ENCODE measurements at regions not wholly inside any gene's neighbourhood (a gene's known extent, or its start where the extent isn't known, plus 50 kb on each side); places are given as distances from the start of the nearest gene placed in this dataset.

GRCh38 chr5:98455665-98456064 is 317.8 kb upstream of the RGMB start:
- DNase-seq (ENCODE audit: low spot score): no peak
- ATAC-seq (ENCODE audit: low FRiP score): no peak
- TF ChIP-seq, protein P1, sequence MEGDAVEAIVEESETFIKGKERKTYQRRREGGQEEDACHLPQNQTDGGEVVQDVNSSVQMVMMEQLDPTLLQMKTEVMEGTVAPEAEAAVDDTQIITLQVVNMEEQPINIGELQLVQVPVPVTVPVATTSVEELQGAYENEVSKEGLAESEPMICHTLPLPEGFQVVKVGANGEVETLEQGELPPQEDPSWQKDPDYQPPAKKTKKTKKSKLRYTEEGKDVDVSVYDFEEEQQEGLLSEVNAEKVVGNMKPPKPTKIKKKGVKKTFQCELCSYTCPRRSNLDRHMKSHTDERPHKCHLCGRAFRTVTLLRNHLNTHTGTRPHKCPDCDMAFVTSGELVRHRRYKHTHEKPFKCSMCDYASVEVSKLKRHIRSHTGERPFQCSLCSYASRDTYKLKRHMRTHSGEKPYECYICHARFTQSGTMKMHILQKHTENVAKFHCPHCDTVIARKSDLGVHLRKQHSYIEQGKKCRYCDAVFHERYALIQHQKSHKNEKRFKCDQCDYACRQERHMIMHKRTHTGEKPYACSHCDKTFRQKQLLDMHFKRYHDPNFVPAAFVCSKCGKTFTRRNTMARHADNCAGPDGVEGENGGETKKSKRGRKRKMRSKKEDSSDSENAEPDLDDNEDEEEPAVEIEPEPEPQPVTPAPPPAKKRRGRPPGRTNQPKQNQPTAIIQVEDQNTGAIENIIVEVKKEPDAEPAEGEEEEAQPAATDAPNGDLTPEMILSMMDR (IDR thresholded peaks at IDR 0.05): no peak

DNA sequence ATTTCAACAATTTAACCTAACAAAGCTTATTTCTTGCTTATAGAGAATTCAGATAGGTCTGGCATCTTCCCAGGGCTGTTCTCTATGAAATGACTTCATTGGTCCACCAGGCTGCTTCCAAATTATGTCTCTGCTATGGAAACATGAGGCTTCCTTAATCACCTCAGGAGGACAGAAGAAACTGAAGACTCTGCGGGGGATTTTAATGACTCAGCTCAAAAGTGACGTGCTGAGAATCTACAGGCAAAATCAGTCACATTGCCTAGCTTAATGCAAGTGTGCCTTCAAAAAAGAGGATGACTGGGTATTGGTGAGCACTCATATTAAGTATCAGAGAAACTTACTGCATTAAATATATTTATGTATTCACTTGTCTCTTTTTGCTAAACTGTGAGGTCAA is 315.5 kb upstream of the RGMB start:
- ATAC-seq (ENCODE audit: low FRiP score): no peak
- TF ChIP-seq, protein P1 (IDR thresholded peaks at IDR 0.05): no peak
- DNase-seq (ENCODE audit: low spot score): no peak

DNA sequence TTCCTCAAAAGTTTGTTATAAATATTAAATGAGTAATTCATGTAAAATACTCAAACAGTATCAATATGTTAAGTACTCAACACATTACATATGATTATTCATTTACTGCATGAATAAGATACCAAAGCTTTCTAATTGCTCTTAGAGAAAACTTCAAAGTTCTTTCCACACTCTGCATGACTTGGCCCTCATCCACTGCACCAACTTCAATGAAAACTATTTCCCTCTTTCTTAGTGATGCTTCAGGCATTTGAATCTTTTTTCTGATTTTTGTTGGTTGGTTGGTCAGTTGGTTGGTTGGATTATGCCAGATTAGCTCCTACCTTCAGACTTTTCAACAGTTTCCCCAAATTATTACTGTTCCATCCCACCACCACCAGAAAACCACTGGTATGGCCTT is 314.7 kb upstream of the RGMB start:
- no peak for DNase-seq (ENCODE audit: low spot score)
- TF ChIP-seq, protein P1 (IDR thresholded peaks at IDR 0.05): no peak
- no peak for ATAC-seq (ENCODE audit: low FRiP score)

DNA sequence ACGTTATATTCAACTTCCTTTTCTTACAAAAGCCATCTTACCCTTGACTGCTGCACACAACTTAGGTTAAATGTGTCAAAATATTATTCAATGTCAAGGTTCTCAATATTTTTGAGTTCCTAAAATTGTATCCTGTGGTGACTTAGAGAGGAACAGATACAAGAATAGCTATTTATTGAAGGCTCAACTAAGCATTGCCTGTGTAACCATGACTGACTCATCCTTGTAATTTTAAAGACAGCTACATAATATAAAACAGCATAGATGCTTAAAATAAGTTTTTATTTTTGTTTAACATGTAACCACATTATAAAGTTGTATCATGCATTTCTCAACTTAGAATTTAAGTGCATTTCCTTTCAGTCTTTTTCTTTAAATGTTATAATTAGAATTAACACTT is 312.9 kb upstream of the RGMB start:
- DNase-seq (ENCODE audit: low spot score): no peak
- ATAC-seq (ENCODE audit: low FRiP score): no peak
- TF ChIP-seq, protein P1 (IDR thresholded peaks at IDR 0.05): no peak

DNA sequence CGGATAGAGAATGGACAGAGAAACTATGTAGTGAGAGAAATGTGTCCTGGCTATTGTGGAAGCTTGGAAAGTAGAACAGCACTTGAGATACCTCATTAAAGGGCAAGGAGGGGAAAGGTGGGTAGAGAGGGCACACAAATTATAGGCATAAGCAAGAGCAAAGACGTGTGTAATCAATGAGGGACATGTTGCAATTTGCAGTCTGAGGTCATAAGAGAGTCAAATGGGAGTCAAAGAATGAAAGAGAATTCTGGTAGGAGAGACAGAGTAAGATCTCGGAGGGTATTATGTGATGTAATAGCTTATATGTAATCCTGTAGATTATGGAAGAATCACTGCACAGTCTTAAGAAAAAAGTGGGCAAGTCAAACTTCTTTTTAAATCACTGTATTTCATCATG is 312.0 kb upstream of the RGMB start:
- DNase-seq (ENCODE audit: low spot score): no peak
- ATAC-seq (ENCODE audit: low FRiP score): no peak
- TF ChIP-seq, protein P1 (IDR thresholded peaks at IDR 0.05): no peak

DNA sequence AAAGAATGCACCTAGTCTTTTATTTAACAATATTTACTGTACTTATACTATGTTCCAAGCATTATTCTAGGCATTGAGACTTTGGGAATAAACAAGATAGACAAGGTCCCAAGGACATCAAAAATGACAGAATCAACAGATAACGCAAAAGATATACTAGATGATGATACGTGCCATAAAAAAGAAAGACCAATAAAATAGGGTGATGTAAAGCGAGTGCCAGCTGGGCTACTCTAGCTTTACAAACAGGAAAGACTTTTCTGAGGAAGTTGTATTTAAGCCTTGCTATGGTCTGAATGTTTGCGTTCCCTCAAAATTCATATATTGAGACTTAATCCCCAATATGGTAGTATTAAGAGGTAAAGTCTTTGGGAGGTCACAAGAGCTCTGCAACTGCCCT is 310.2 kb upstream of the RGMB start:
- TF ChIP-seq, protein P1 (IDR thresholded peaks at IDR 0.05): no peak
- DNase-seq (ENCODE audit: low spot score) (no peak), ATAC-seq (ENCODE audit: low FRiP score) (no peak)

GRCh38 chr5:98463676-98464075 is 309.8 kb upstream of the RGMB start:
- ATAC-seq (ENCODE audit: low FRiP score) (no peak), DNase-seq (ENCODE audit: low spot score) (no peak)
- TF ChIP-seq, protein P1 (IDR thresholded peaks at IDR 0.05): no peak
